ENCODE measurements at regions not wholly inside any gene's neighbourhood (a gene's known extent, or its start where the extent isn't known, plus 50 kb on each side); places are given as distances from the start of the nearest gene placed in this dataset.

DNA sequence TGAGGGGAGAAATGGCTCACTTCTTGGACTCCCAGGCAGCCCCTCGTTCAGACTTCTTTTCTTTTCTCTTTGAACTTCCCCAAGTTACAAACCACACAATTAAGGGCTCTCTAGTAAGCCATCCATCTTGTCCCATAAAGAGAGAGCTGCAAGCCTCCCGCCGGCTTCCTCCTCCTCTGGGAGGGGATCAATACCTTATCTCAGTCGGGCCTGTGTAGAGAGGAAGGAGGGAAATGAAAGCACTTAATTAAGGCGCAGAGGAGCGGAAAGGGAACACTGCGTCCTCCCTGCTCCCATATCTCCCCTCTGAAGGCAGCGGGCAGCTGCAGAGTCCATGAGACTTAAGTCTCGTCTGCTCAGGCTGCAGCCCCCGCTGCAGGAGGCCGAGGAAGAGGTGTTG is 112.6 kb upstream of the CSF3R start:
- no peaks in the 10 kb centered on the region for H3K9me3 Mint-ChIP-seq (ENCODE audit: low read depth)
- DNase-seq (no peak), ATAC-seq (no peak)
- no peak overlapping the region for H3K27ac Mint-ChIP-seq
- H3K4me3 Mint-ChIP-seq, result no peak overlapping the region
- H3K27me3 Mint-ChIP-seq, result peaks cover 47% of the 10 kb centered on the region
- CTCF ChIA-PET, result no interaction called here
- no peaks in the 10 kb centered on the region for H3K4me1 Mint-ChIP-seq
- H3K36me3 Mint-ChIP-seq, result no peaks in the 10 kb centered on the region

DNA sequence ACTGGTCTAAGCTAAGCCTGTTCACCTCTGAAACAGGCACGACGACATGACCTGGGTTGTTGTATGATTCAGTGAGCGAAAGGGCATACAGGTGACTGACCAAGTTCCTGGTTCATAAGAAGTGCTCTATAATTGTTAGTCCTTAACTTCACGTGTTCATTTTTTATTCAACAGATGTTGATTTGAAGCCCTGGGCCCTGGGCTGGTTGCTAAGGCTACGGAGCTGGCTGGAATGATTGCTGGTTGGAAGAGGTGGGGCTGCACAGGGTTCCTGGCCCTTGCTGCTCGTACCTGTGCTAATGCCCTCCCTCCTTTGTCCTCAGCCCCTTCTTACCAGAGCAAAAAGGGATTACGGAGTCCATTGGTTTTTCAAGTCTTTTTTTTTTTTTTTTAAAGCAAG is 111.3 kb upstream of the CSF3R start:
- Mint-ChIP-seq H3K27ac (no peak overlapping the region), H3K4me1 (no peaks in the 10 kb centered on the region), H3K4me3 (no peak overlapping the region), H3K9me3 (ENCODE audit: low read depth) (no peaks in the 10 kb centered on the region), H3K27me3 (peaks cover 47% of the 10 kb centered on the region), H3K36me3 (no peaks in the 10 kb centered on the region)
- no peak for DNase-seq
- no peak for ATAC-seq
- CTCF ChIA-PET, result interaction anchor here (1.0 kb wide), 1 partner anchor 78 kb away, joined by 4 read pairs; no protein-coding TSS in a partner anchor

DNA sequence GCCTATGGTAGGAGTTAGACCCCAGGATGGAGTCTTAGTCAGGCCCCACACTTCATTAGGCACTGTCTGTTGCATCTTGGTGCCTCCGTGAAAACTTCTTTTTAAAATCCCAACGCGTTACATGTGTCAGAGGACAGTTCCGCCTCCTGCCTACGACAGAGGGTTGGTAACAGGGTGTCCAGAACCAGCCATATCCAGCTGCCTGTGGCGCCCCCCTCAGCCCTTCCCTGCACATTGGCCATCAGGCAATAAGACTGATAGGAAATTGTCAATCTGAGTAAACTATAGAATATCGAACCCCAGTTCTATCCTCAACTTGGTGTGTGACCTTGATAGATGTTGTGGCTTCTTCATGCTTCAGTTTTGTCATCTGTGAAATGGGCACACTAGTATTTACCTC is 108.6 kb upstream of the CSF3R start:
- Mint-ChIP-seq H3K36me3 (no peaks in the 10 kb centered on the region), H3K4me3 (no peak overlapping the region), H3K27ac (no peak overlapping the region), H3K27me3 (peaks cover 44% of the 10 kb centered on the region), H3K4me1 (no peaks in the 10 kb centered on the region), H3K9me3 (ENCODE audit: low read depth) (no peaks in the 10 kb centered on the region)
- CTCF ChIA-PET, result interaction anchor here (1.2 kb wide), 1 partner anchor 75 kb away, joined by 3 read pairs; no protein-coding TSS in a partner anchor
- no peak for DNase-seq
- no peak for ATAC-seq

DNA sequence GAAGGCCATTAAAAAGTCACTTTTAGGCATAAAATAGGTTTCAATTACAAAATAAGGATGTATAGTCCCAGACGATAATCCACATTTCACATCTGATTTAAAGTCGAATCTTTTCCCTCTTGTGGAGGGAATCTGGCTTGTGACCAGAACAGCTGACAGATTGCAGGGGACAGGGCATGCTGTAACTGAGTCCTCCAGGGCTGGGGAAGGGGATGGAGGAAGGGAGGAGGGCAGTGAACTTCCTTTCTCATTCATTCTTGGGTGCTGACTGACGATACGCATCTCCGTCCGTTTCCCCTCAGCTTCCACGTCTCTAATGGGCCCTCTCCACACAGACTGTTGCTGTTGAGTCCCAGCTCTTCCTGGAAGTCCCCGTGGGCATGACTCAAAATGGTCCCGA is 108.1 kb upstream of the CSF3R start:
- H3K27ac Mint-ChIP-seq, result no peak overlapping the region

DNA sequence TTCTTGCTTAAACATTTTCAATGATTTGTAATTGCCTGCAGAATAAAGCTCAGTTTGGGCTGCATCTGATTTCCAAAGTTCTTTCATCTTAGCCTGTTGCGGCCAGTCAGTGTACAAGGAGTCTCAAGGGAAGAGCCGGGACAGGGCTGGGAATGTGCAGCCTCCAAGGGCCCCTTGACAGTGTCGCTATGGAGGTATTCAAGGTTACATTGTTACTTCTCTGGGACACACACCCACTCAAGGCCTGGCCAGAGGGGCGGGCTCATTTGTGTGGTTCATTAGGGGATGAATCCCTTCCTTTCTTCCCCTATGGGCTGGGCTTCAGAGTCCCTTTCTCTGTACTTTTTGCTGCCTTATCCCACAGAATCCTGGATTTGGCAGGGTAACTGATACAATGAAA is 107.6 kb upstream of the CSF3R start:
- CTCF ChIA-PET, result interaction anchor here (1.2 to 2.1 kb wide), 2 partner anchors 14 to 74 kb away, joined by 3 to 6 read pairs; no protein-coding TSS in a partner anchor

More for the DNA sequence above, 108.1 kb upstream of the CSF3R start:
- H3K4me1 Mint-ChIP-seq, result no peaks in the 10 kb centered on the region
- no peak overlapping the region for H3K4me3 Mint-ChIP-seq
- peaks cover 49% of the 10 kb centered on the region for H3K27me3 Mint-ChIP-seq
- H3K9me3 Mint-ChIP-seq (ENCODE audit: low read depth), result no peaks in the 10 kb centered on the region
- DNase-seq (no peak), ATAC-seq (no peak)
- CTCF ChIA-PET, result interaction anchor here (1.2 kb wide), 1 partner anchor 75 kb away, joined by 3 read pairs; no protein-coding TSS in a partner anchor
- H3K36me3 Mint-ChIP-seq, result no peaks in the 10 kb centered on the region

DNA sequence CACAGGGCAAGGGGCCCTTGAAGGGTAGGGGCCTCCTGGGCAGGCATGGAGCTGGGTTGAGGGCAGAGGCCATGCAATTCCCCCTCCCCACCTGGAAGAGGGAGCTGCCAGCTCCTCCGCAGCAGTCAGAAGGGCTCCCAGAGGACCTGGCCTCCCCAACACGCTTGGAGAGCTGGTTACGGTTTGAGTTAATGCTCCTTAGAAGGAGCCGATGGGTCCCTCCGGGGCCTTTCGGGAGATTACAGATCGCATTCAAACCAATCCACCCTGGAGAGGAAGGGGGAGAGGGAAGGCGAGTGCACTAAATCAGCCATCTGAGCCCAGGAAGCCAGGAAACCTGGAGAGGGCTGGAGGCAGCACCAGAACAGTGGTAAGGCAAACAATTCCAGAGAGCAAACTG is 106.3 kb upstream of the CSF3R start:
- Mint-ChIP-seq H3K4me1 (no peaks in the 10 kb centered on the region), H3K27me3 (peaks cover 55% of the 10 kb centered on the region), H3K36me3 (no peaks in the 10 kb centered on the region), H3K4me3 (no peak overlapping the region), H3K27ac (no peak overlapping the region), H3K9me3 (ENCODE audit: low read depth) (no peaks in the 10 kb centered on the region)
- CTCF ChIA-PET, result interaction anchor here (2.1 kb wide), 1 partner anchor 13 kb away, joined by 6 read pairs; no protein-coding TSS in a partner anchor
- ATAC-seq (no peak), DNase-seq (no peak)

More for the DNA sequence above, 107.6 kb upstream of the CSF3R start:
- H3K27ac Mint-ChIP-seq, result no peak overlapping the region
- H3K27me3 Mint-ChIP-seq, result peaks cover 50% of the 10 kb centered on the region
- H3K4me3 Mint-ChIP-seq, result no peak overlapping the region
- DNase-seq (no peak), ATAC-seq (no peak)
- no peaks in the 10 kb centered on the region for H3K36me3 Mint-ChIP-seq
- H3K9me3 Mint-ChIP-seq (ENCODE audit: low read depth), result no peaks in the 10 kb centered on the region
- H3K4me1 Mint-ChIP-seq, result no peaks in the 10 kb centered on the region

DNA sequence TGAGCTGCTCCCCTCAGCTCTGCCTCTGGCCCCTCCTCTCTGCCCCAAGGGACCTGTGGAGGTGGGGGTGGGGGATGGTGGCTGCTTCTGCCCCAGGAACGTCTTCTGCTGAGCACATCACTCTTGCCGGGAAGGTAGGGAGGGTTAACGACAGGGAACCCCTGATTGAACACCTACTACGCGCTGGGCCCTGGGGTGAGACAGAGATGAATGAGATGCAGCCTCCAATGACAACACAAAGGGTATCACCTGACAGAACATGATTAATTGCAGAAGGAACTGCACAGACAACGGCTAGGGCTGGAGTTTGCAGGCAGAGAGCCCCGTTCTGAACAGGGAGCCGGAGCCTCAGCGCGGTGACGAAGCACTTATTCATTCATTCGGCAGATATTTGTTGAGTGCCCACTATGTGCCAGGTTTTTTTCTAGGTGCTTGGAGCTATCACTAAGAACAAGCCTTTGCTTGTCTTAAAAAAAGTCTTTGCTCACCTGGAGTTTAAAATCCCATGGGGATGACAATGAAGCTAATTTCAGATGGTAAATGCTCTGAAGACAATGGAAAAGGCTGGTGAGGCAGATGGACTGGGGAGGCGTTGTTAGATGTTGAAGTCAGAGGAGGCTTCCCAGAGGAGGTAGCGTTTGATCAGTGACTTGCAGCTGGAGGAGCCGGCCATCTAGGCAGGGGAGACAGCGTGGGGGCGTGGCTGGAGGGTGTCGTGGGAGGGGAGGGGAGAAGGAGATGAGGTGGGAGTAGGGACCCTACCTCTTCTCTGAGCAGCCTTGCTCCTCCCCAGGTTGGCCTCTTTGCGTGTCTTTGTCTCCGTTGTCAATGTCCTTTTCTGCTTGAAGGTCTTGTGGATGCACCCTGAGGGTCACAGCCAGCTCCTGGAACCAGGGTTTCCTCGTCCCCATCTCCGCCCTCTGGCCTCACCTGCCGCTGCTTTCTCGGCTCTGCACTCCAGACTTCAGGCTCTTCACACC is 103.1 kb upstream of the CSF3R start:
- no peaks in the 10 kb centered on the region for H3K36me3 Mint-ChIP-seq
- no peak overlapping the region for H3K27ac Mint-ChIP-seq
- H3K27me3 Mint-ChIP-seq, result peaks cover 58% of the 10 kb centered on the region
- H3K4me3 Mint-ChIP-seq, result no peak overlapping the region
- ATAC-seq, result no peak
- CTCF ChIA-PET, result interaction anchor here (0.8 kb wide), 1 partner anchor 9 kb away, joined by 3 read pairs; no protein-coding TSS in a partner anchor
- no peaks in the 10 kb centered on the region for H3K4me1 Mint-ChIP-seq
- H3K9me3 Mint-ChIP-seq (ENCODE audit: low read depth), result no peaks in the 10 kb centered on the region
- DNase-seq, result no peak

DNA sequence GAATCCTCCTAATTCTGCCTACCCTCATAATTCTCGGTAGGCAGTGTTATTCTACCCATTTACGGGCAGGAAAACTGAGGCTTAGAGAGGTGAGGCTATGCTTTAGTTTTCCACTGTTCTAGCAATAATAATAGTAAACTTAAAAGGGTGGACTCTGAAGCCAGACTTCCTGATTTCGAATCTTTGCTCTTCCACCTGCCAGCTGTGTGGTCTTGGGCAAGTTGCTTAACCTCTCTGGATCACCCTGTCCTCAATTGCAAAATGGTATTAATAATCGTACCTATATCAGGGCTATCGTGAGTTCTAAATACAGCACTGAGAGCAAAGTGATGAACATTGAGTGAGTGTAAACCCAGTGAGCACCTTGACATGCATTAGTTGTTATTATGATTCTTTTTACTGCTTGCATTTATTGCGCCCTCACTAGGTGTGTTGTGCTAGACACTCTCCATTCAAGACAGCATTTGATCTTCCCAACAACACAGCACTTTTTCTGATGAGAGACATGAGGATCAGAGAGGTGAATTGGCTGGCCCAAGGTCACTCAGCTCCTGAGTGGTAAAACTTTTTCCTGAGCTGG is 102.3 kb upstream of the CSF3R start:
- Mint-ChIP-seq H3K27ac (no peak overlapping the region), H3K36me3 (no peaks in the 10 kb centered on the region), H3K4me1 (no peaks in the 10 kb centered on the region)

DNA sequence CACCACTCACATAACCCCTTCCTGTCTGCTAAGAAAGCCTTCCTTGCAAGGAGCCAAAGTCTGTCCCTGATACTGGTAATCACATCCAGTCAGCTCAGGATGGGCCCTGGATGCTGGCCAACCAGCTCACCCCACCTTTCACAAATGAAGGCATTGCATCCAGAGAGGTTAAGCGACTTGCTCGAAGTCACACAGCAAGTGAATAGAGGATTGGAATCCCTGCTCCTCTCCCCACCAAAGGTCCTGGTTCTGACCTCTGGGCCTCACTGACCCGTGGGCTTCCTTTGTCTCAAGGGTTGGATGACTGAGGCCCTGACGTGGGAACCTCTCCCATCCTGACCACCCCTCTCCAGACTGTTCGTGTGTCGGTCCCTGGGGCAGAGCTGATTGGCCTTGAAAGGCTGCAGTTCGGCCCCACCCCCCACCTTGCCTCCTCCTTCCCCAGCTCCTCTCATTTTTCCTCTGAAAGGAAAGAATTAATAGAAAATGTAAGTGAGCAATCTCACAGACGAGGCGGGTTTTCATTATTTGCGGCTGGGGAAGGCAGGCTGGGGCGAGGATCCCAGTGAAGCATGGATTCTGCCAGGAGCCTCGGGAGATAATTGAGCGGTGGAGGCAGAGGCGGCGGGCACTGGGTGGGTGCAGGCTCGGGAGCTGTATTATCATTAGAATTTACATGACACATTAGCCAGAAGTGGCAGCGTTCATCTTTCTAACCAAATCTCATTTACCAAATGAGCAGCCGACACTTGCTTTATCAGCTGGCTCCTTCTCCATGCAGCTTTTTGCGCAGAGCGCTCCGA is 101.5 kb upstream of the CSF3R start:
- peaks cover 56% of the 10 kb centered on the region for H3K27me3 Mint-ChIP-seq
- H3K4me3 Mint-ChIP-seq, result no peak overlapping the region
- H3K36me3 Mint-ChIP-seq, result no peaks in the 10 kb centered on the region
- H3K9me3 Mint-ChIP-seq (ENCODE audit: low read depth), result no peaks in the 10 kb centered on the region
- H3K4me1 Mint-ChIP-seq, result no peaks in the 10 kb centered on the region
- CTCF ChIA-PET, result no interaction called here
- DNase-seq (no peak), ATAC-seq (no peak)
- H3K27ac Mint-ChIP-seq, result no peak overlapping the region

More for the DNA sequence above, 102.3 kb upstream of the CSF3R start:
- Mint-ChIP-seq H3K9me3 (ENCODE audit: low read depth) (no peaks in the 10 kb centered on the region), H3K27me3 (peaks cover 56% of the 10 kb centered on the region), H3K4me3 (no peak overlapping the region)
- DNase-seq (no peak), ATAC-seq (no peak)
- CTCF ChIA-PET, result no interaction called here

DNA sequence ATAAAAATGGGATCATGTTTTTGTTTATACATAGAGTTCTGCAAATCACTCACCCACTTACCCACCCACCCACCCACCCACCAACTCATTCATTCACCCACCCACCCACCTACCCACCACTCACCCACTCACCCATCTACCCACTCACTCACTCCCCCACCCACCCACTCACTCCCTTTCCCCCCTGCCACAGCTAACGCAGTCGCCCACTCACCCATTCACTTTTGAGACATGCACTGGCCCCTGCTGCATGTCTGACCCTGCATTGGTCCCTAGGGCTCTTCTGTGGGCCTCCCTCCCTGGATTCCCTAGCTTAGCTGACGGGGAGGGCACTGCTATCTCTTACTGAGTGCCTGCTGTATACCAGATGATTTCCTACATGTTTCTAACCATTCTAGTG is 100.4 kb upstream of the CSF3R start:
- Mint-ChIP-seq H3K27ac (no peak overlapping the region), H3K27me3 (peaks cover 56% of the 10 kb centered on the region), H3K4me1 (no peaks in the 10 kb centered on the region), H3K36me3 (no peaks in the 10 kb centered on the region), H3K9me3 (ENCODE audit: low read depth) (no peaks in the 10 kb centered on the region), H3K4me3 (no peak overlapping the region)
- no peak for DNase-seq
- CTCF ChIA-PET, result no interaction called here
- ATAC-seq, result no peak

DNA sequence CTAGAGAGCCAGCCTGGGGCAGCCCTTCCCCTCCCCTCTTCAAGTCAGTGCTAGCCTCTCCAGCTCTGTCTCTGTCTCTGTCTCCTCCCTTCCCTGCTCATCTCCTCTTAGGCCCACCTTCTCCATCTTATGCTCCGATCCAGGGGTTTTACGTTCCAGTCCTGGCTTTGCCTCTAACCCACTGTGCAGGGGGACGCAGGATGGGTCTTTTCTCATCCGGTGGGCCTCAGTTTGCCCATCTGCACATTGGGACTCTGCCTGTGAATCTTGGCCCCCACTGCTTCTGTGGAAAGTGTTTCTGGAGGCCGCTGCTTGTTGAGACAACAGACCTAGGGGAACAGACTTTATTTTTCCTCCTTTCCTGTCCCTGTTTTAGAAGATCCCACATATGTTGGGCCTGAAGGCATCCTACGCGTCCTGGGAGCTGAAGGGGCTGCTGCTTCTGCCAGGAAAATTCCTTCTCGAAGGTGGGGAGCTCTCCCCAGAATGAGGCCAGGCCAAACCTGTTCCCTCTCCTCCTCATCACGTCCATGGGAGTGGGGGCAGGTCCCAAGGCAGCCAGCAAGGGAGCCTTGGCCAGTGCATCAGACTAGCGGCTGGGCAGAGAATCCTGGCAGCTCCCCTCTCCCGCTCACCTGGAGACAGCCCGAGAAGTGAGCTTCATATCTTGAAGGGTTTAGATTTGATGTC is 99.5 kb upstream of the CSF3R start:
- Mint-ChIP-seq H3K4me1 (no peaks in the 10 kb centered on the region), H3K27ac (no peak overlapping the region), H3K36me3 (no peaks in the 10 kb centered on the region), H3K4me3 (no peak overlapping the region), H3K9me3 (ENCODE audit: low read depth) (no peaks in the 10 kb centered on the region), H3K27me3 (peaks cover 50% of the 10 kb centered on the region)
- ATAC-seq (no peak), DNase-seq (no peak)
- CTCF ChIA-PET, result no interaction called here

DNA sequence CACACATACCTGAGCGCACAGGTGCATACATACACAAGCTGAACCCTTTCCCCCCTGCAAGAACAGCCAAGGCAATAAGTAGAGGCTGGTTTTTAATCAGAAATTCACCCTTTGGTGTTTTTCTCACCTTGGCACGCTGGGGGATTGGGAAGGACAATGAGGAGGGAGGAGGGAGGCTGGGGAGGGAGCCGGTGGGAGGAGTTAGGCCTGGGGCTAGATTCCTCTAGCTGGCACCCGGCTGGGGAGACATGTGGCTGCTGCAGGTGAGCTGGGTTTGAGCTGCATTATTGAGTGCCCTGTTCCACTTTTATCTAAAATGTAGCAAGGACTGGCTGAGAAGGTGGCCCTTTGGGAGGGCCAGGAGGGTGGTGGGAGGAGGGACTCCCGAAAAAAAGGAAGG is 97.8 kb upstream of the CSF3R start:
- no peak for DNase-seq
- H3K9me3 Mint-ChIP-seq (ENCODE audit: low read depth), result no peaks in the 10 kb centered on the region
- H3K36me3 Mint-ChIP-seq, result no peaks in the 10 kb centered on the region
- CTCF ChIA-PET, result no interaction called here
- H3K4me3 Mint-ChIP-seq, result no peak overlapping the region
- H3K27ac Mint-ChIP-seq, result no peak overlapping the region
- ATAC-seq, result no peak
- H3K27me3 Mint-ChIP-seq, result peaks cover 40% of the 10 kb centered on the region
- H3K4me1 Mint-ChIP-seq, result no peaks in the 10 kb centered on the region

DNA sequence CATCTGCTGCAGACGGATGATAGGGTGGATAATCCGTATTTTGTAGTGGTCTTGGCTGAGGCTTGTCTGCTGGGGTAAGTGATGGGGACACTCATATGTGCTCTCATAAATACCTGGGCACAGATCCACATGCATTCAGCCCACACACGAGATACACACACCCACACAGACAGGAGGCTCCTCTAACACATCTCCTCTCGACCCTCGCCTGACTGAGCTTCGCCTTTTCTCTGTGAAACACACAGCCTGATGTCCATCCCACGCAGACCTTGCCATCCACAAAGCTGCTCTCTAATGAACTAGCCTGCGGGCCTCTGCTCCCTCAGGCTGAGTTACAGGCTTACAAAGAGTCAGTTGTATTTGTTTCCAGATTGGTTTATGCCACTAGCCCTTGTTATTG is 96.3 kb upstream of the CSF3R start:
- CTCF ChIA-PET, result no interaction called here
- Mint-ChIP-seq H3K4me1 (no peaks in the 10 kb centered on the region), H3K27me3 (peaks cover 33% of the 10 kb centered on the region), H3K9me3 (ENCODE audit: low read depth) (no peaks in the 10 kb centered on the region), H3K4me3 (no peak overlapping the region), H3K36me3 (no peaks in the 10 kb centered on the region), H3K27ac (no peak overlapping the region)
- DNase-seq, result no peak
- no peak for ATAC-seq
